ENCODE measurements at regions not wholly inside any gene's neighbourhood (a gene's known extent, or its start where the extent isn't known, plus 50 kb on each side); places are given as distances from the start of the nearest gene placed in this dataset.

DNA sequence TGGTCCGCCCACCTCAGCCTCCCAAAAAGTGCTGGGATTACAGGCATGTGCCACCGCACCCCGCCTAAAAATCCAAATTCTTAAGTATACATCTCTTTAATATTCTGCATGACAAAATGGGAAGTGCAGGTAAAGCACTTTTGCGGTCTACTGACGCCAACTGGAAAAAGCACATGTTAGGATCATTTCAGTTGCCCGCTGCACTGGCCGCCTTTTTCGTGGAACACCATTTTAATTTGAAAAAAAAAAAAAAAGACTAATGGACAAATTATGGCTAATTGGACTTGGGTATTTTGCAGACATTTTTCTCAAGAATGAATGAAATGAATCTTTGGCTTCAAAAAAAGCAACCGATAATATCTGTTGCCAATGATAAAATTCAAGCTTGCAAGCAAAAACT, 129.3 kb upstream of the GPC1 start:
- Histone ChIP-seq H4K20me1 (replicated peaks in 1 of 2; ENCODE audit: control insufficient read depth in 1 of 2, insufficient read depth in 2 of 2, low read length in 2 of 2) (peaks cover 0 to 7% of the 10 kb centered on the region in 2 experiments), H2BK20ac (ENCODE audit: low read length) (no peak overlapping the region), H3K27me3 (replicated peaks in 1 of 4; ENCODE audit: control insufficient read depth in 3 of 4, extremely low read depth in 1 of 4, insufficient read depth in 3 of 4, low read length in 3 of 4) (no peaks in the 10 kb centered on the region), H3K36me3 (ENCODE audit: control insufficient read depth in 2 of 4, insufficient read depth in 4 of 4, low read length in 3 of 4) (no peaks in the 10 kb centered on the region), H4K5ac (ENCODE audit: insufficient read length, low read depth, low read length) (no peak overlapping the region), H2BK15ac (ENCODE audit: low read length) (no peak overlapping the region), H3K9me3 (ENCODE audit: insufficient read depth in 2 of 2, low read depth in 1 of 2, low read length in 1 of 2) (peaks cover 0 to 6% of the 10 kb centered on the region in 2 experiments; a peak in 2 of 4 replicates), H2BK12ac (ENCODE audit: low read depth, low read length) (no peak overlapping the region), H3K27ac (ENCODE audit: low read depth, low read length) (no peak overlapping the region), H2AFZ (ENCODE audit: low read length) (no peak overlapping the region), H3K23me2 (ENCODE audit: low read depth, low read length) (peaks cover 12% of the 10 kb centered on the region; the same call in 1 of the 2 replicates), H2AK5ac (ENCODE audit: low read depth, low read length) (no peak overlapping the region), H3K79me2 (ENCODE audit: control insufficient read depth in 1 of 2, insufficient read depth in 2 of 2, low read length in 2 of 2) (no peaks in the 10 kb centered on the region), H3K14ac (ENCODE audit: insufficient read length) (no peak overlapping the region), H2BK5ac (ENCODE audit: low read depth, low read length) (no peak overlapping the region), H4K91ac (replicated peaks; ENCODE audit: insufficient read length, low read length) (no peak overlapping the region), H3K4me1 (replicated peaks in 1 of 4; ENCODE audit: control insufficient read depth in 3 of 4, insufficient read depth in 4 of 4, low read length in 3 of 4) (peaks cover 0 to 6% (median 0%) of the 10 kb centered on the region in 4 experiments; a peak in 2 of 7 replicates), H3K56ac (replicated peaks; ENCODE audit: insufficient read length, low read depth, low read length) (no peak overlapping the region), H3K4me2 (ENCODE audit: insufficient read depth in 1 of 2, low read depth in 2 of 2, low read length in 2 of 2) (no peak overlapping the region), H4K8ac (ENCODE audit: extremely low read depth, insufficient read depth, low read length) (no peak overlapping the region), H3K23ac (ENCODE audit: insufficient read length) (no peak overlapping the region), H3K18ac (ENCODE audit: extremely low read depth, low read length) (no peak overlapping the region), H3K79me1 (ENCODE audit: low read depth, low read length) (no peaks in the 10 kb centered on the region), H3K9ac (replicated peaks in 1 of 4; ENCODE audit: extremely low read depth in 1 of 4, low read depth in 3 of 4, low read length in 3 of 4) (no peak overlapping the region), H3K4ac (replicated peaks; ENCODE audit: insufficient read length, low read depth, low read length) (no peak overlapping the region), H2BK120ac (replicated peaks; ENCODE audit: low read depth, low read length) (no peak overlapping the region), H3K4me3 (ENCODE audit: extremely low read depth in 1 of 4, insufficient read depth in 2 of 4, low read depth in 3 of 4, low read length in 4 of 4) (no peak overlapping the region)
- POLR2A ChIA-PET (ENCODE audit: partially characterized antibody): no interaction called here
- TF ChIP-seq SIX5 (IDR thresholded peaks at IDR 0.05; ENCODE audit: low read depth, low read length) (no peak), BRCA1 (IDR thresholded peaks at IDR 0.05; ENCODE audit: low read depth, low read length) (no peak), SAP30 (IDR thresholded peaks at IDR 0.05; ENCODE audit: insufficient read depth, insufficient replicate concordance, low read length) (no peak), CREB1 (IDR thresholded peaks at IDR 0.05) (no peak), TCF12 (IDR thresholded peaks at IDR 0.05; ENCODE audit: low read depth, low read length) (no peak), SUZ12 (IDR thresholded peaks at IDR 0.05; ENCODE audit: low read length) (no peak), NRF1 (IDR thresholded peaks at IDR 0.05; ENCODE audit: low read depth, low read length) (no peak), JUN (IDR thresholded peaks at IDR 0.05; ENCODE audit: low read depth, low read length) (no peak), SRF (IDR thresholded peaks at IDR 0.05; ENCODE audit: low read depth, low read length) (no peak), KDM5A (IDR thresholded peaks at IDR 0.05; ENCODE audit: low read length) (no peak), RNF2 (IDR thresholded peaks at IDR 0.05; ENCODE audit: borderline replicate concordance, low read depth, low read length, missing control alignments, poor library complexity, severe bottlenecking) (no peak), RFX5 (IDR thresholded peaks at IDR 0.05; ENCODE audit: borderline replicate concordance, low read depth, low read length) (no peak), CBX5 (IDR thresholded peaks at IDR 0.05; ENCODE audit: low read depth, low read length) (no peak)
- TF ChIP-seq, protein P1, sequence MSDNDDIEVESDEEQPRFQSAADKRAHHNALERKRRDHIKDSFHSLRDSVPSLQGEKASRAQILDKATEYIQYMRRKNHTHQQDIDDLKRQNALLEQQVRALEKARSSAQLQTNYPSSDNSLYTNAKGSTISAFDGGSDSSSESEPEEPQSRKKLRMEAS (IDR thresholded peaks at IDR 0.05): no peak
- TF ChIP-seq, protein P2, sequence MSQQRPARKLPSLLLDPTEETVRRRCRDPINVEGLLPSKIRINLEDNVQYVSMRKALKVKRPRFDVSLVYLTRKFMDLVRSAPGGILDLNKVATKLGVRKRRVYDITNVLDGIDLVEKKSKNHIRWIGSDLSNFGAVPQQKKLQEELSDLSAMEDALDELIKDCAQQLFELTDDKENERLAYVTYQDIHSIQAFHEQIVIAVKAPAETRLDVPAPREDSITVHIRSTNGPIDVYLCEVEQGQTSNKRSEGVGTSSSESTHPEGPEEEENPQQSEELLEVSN (IDR thresholded peaks at IDR 0.05): no peak; the same call in 1 of the 2 replicates
- WGBS, 2 experiments (ENCODE audit: extremely low coverage in 1 of 2, insufficient coverage in 1 of 2, insufficient read length in 1 of 2, insufficient replicate concordance in 2 of 2, low coverage in 1 of 2, low lambda C conversion rate in 2 of 2, missing lambda C conversion rate in 1 of 2): 92% methylated on average over 9 of the region's 9 CpGs; no CpG with 5 or more reads in 1 of the 2 experiments
- CTCF ChIA-PET (ENCODE audit: partially characterized antibody): no interaction called here
- DNase-seq (ENCODE audit: low read depth in 1 of 2, low spot score in 2 of 2) (no peak), FAIRE-seq (no peak)

Data from H1 (cell line).